ENCODE measurements at regions not wholly inside any gene's neighbourhood (a gene's known extent, or its start where the extent isn't known, plus 50 kb on each side); places are given as distances from the start of the nearest gene placed in this dataset.

DNA sequence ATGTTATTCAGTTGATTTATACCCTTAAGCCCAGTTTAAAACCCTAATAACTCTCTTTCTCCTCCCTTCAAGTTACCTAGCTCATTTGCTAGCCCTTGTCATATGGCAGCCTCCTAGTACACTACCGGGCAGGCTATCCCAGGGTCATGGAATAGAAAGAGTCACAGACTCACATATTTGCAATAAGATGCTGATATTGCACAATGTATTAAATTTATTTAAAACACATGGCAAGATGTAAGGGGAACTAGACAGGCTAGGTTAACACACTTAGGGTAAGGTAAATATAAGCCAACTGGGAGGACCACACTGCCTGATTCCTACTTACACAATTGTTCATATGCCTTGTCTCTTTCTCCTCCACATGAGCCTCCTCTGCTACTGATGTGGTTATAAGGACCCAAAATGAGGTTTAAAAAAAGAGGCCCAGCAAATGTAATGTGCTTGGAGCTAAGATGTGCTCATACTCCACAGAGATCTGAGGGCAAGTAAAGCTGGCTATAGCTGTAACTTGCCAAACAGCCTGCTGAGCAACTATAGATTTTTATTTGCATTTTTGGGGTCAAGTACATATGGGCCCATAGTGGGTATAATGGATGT is 130.0 kb downstream of the ENC1 start:
- TF ChIP-seq, protein P1, sequence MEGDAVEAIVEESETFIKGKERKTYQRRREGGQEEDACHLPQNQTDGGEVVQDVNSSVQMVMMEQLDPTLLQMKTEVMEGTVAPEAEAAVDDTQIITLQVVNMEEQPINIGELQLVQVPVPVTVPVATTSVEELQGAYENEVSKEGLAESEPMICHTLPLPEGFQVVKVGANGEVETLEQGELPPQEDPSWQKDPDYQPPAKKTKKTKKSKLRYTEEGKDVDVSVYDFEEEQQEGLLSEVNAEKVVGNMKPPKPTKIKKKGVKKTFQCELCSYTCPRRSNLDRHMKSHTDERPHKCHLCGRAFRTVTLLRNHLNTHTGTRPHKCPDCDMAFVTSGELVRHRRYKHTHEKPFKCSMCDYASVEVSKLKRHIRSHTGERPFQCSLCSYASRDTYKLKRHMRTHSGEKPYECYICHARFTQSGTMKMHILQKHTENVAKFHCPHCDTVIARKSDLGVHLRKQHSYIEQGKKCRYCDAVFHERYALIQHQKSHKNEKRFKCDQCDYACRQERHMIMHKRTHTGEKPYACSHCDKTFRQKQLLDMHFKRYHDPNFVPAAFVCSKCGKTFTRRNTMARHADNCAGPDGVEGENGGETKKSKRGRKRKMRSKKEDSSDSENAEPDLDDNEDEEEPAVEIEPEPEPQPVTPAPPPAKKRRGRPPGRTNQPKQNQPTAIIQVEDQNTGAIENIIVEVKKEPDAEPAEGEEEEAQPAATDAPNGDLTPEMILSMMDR (conservative IDR thresholded peaks at IDR 0.05; ENCODE audit: low read length), result no peak
- no peak for TF ChIP-seq EZH2phosphoT487 (IDR thresholded peaks at IDR 0.05; ENCODE audit: borderline replicate concordance)

Data from Loucy (cell line).